Prostate gland (tissue), 2 donors: ENCODE measurements at regions not wholly inside any gene's neighbourhood (a gene's known extent, or its start where the extent isn't known, plus 50 kb on each side); places are given as distances from the start of the nearest gene placed in this dataset.

Source experiments
- CTCF ChIP-seq, 4 experiments: fragments of 200-600 bp in 2 of 4; fragments of 450-650 bp in 2 of 4; sonication (generic) in 2 of 4; IDR thresholded peaks; 1 replicate in 3 of 4; 2 replicates in 1 of 4; pipeline ENCODE4 v1.5.1; 2016 to 2019; ENCODE audit warnings: antibody characterized with exemption in 4 of 4, mild to moderate bottlenecking in 2 of 4, moderate library complexity in 2 of 4
- POLR2A ChIP-seq: fragments of 450-650 bp; IDR thresholded peaks from one replicate; pipeline ENCODE4 v1.6.1; 2016; ENCODE audit warnings: antibody characterized with exemption, mild to moderate bottlenecking
- POLR2AphosphoS5 ChIP-seq: sonication (generic); formaldehyde crosslinking; IDR thresholded peaks from one replicate; pipeline ENCODE4 v1.6.1; 2017; ENCODE audit warnings: antibody characterized with exemption

- no peak for TF ChIP-seq CTCF (IDR thresholded peaks at IDR 0.05)
- no peak for TF ChIP-seq POLR2AphosphoS5
- no peak for TF ChIP-seq POLR2A
Observed at GRCh38 chr16:77569406-77569805, 134.6 kb upstream of the ADAMTS18 start.
